AG09319 (cell line): ENCODE measurements at regions not wholly inside any gene's neighbourhood (a gene's known extent, or its start where the extent isn't known, plus 50 kb on each side); places are given as distances from the start of the nearest gene placed in this dataset.

Source experiments
- DNase-seq: peaks from one replicate; pipeline ENCODE4 v3.0.0-alpha.2; 2010; ENCODE audit warnings: low read depth; ENCODE audit errors: extremely low read depth
- TF ChIP-seq, protein P1 (sequence below): IDR thresholded peaks from 2 replicates; pipeline ENCODE4 v1.5.1; 2011; ENCODE audit warnings: low read depth, mild to moderate bottlenecking, inconsistent platforms, low read length, moderate library complexity

DNA sequence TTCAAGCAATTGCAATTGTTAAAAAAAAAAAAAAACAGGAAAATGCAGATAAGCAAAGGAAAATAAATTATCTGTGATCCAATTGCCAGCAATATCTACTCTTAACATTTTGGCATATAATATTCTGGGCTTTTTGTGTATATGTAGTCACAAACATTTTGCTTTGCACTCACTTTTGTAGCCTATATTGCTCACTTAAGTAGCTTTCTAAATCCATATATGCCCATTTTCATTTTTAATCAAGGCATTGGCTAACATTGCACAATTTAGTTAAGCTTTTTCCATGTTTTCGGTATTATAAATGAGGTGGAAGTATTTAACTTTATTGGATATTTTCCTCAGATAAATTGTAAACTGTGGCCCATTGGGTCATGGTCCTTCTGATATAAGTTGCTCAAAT lies 466.3 kb upstream of the ATP2B1 start:
- no peak for DNase-seq
- TF ChIP-seq, protein P1, sequence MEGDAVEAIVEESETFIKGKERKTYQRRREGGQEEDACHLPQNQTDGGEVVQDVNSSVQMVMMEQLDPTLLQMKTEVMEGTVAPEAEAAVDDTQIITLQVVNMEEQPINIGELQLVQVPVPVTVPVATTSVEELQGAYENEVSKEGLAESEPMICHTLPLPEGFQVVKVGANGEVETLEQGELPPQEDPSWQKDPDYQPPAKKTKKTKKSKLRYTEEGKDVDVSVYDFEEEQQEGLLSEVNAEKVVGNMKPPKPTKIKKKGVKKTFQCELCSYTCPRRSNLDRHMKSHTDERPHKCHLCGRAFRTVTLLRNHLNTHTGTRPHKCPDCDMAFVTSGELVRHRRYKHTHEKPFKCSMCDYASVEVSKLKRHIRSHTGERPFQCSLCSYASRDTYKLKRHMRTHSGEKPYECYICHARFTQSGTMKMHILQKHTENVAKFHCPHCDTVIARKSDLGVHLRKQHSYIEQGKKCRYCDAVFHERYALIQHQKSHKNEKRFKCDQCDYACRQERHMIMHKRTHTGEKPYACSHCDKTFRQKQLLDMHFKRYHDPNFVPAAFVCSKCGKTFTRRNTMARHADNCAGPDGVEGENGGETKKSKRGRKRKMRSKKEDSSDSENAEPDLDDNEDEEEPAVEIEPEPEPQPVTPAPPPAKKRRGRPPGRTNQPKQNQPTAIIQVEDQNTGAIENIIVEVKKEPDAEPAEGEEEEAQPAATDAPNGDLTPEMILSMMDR: no peak

DNA sequence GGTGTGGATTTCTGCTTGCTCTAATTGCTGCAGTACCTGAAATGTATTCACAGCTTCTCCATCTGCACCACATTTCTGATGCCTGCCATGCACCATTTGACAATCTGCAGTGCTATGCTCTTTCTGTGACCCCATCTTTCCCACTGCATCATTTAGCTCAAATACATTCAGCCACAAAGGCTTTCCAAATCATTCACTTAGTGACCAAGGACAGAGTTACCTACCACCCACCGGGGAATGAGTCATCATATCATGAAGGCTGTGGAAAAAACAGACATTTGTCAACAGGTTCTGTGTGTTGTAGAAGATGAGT lies 465.5 kb upstream of the ATP2B1 start:
- DNase-seq: no peak
- TF ChIP-seq, protein P1: no peak

DNA sequence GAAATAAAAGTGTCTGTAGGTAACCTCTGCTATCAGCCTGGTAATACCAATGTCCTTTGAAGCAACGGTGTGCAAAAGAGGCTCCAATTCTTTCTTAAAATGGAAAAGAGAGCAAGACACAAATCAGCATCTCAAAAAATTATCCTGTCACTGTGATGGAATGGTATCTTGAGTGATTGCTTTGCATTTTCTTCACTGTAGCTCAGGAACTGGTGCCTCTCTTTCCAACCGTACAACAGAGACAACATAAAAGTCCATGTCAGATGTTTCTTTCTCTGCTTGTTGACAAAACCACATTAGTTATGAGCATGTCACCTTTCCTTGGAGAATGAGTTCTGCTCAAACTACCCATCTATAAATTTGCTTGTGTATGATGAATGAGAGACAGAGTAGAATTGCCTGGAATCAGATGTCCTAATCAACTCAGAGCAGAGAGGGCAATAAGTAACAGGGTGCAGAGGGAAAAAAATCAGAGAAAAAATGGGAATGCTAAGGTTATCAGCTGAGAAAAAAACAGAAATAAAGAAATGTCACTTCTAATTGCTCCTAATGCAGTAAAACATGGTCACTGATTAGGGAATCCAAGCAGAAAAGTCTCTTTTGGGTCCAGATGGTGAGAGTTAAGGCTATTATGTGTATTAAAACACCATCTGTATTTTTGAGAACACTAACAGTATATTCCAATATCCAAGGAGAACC lies 465.0 kb upstream of the ATP2B1 start:
- TF ChIP-seq, protein P1: no peak

DNA sequence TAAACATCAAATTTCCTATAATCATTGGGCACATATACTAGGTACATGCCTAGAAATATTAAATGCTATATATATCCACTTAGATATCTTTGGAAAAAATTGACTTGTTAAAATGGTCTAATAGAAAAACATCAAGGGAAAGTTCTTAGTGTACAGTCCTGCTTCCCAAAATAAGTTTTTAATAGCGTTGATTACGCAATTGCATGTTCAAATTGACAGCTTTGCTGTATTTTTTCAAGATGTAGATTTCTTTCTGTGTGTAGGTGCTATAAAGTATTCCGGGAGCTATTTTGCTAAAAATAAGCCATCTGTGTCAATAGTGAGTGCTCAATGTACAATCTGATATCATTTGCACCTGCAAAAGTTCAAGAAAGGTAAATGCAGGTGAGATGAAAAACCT lies 463.9 kb upstream of the ATP2B1 start:
- TF ChIP-seq, protein P1: no peak
- DNase-seq: no peak

More for the DNA sequence above, 465.0 kb upstream of the ATP2B1 start:
- DNase-seq: no peak

DNA sequence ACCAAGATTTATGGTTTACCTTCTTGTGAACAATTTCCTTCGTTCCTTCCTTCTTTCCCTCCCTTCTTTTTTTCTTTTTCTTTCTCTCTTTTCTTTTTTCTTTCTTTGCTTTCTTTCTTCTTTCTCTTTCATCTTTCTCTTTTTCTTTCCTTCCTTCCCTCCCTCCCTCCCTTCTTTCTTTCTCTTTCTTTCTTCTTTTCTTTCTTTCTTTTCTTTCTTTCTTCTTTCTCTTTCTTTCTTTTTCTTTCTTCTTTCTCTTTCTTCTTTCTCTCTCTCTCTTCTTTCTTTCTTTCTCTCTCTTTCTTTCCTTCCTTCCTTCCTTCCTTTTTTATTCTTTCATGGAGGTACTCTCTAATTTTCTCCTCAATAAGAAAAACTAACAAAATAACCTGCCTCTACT lies 462.1 kb upstream of the ATP2B1 start:
- TF ChIP-seq, protein P1: no peak
- no peak for DNase-seq

DNA sequence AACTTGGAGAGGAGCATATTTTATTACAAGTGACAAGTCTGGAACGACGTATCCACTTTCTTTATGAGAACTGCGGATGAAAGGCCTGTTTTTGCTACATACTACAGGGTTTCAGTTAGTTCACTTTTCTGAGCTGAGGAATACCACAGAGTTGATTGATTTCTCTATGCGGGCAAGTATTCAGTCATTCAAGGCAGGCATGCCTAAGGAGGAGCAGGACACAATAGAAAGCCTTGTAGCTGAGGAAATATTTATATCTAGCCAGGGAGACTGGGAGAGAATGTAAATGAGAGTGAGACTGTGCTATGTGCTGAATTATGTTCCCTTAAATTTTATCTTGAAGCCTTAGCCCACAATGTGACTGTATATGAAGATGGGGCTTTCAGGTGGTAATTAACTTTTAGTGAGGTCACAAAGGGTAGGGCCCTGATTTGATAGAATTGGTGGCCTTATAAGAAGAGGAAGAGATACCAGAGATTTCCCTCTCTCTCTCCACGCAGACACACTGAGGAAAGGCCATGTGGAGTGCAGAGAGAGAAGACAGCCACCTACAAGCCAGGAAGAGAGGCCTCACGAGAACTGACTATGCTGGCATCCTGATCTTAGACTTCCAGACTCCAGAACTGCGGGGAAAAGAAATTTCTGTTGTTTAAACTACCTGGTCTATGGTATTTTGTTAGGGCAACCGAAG lies 459.0 kb upstream of the ATP2B1 start:
- TF ChIP-seq, protein P1: no peak

DNA sequence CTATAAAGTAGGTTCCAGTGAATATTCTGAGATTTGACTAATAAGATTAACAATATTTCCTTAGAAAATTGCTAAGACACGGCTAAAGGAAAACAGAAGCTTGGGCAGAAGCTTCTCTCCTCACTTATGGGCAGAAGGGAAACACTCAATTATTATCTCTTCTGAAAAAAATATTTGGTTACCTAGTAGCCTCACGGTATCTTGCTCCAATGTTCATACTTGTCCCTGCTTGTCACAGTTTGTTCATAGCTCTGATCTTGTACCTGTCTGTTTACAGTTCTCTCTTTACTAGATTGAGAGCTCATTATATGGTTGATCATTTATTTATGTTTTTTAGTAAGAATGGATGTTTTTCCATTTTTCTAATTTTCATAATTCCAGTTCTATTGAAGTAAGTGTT lies 458.0 kb upstream of the ATP2B1 start:
- DNase-seq: no peak
- TF ChIP-seq, protein P1: no peak

More for the DNA sequence above, 459.0 kb upstream of the ATP2B1 start:
- DNase-seq: no peak
